GM18861 (cell line): ENCODE measurements at regions not wholly inside any gene's neighbourhood (a gene's known extent, or its start where the extent isn't known, plus 50 kb on each side); places are given as distances from the start of the nearest gene placed in this dataset.
"Not testable (repeated sequence)": the region's sequence is repeated elsewhere in the genome, so short reads cannot be mapped to it uniquely, and the experiment has no call there.

Experiments
- ATAC-seq: cut with Tn5 transposase; IDR thresholded peaks from one replicate; pipeline ENCODE4 v1.9.1; 2021; ENCODE audit not compliant: unreplicated experiment

GRCh38 chr10:33715303-33715975 lies 381.0 kb upstream of the NRP1 start:
- ATAC-seq = no peak

- no peak for ATAC-seq
These were observed 378.4 kb upstream of the NRP1 start for GRCh38 chr10:33712825-33713224.

GRCh38 chr10:33710006-33710405 lies 375.5 kb upstream of the NRP1 start:
- no peak for ATAC-seq

GRCh38 chr10:33709008-33709753 lies 374.7 kb upstream of the NRP1 start:
- no peak for ATAC-seq

- ATAC-seq = no peak
These were observed 374.1 kb upstream of the NRP1 start for GRCh38 chr10:33708561-33708960.

- ATAC-seq = no peak
These were observed 372.3 kb upstream of the NRP1 start for GRCh38 chr10:33706746-33707145.

- no peak for ATAC-seq
These were observed 371.7 kb upstream of the NRP1 start for GRCh38 chr10:33706191-33706590.

GRCh38 chr10:33704214-33704830 lies 369.9 kb upstream of the NRP1 start:
- ATAC-seq = no peak

GRCh38 chr10:33703501-33704213 lies 369.2 kb upstream of the NRP1 start:
- no peak for ATAC-seq

GRCh38 chr10:33698033-33698432 lies 363.6 kb upstream of the NRP1 start:
- ATAC-seq = no peak

GRCh38 chr10:33697016-33697415 lies 362.5 kb upstream of the NRP1 start:
- no peak for ATAC-seq

- no peak for ATAC-seq
These were observed 361.1 kb upstream of the NRP1 start for GRCh38 chr10:33695536-33695935.

- ATAC-seq = not testable (repeated sequence)
These were observed 356.1 kb upstream of the NRP1 start for GRCh38 chr10:33690536-33690935.

- no peak for ATAC-seq
These were observed 354.0 kb upstream of the NRP1 start for GRCh38 chr10:33688506-33688905.

- ATAC-seq = no peak
These were observed 349.7 kb upstream of the NRP1 start for GRCh38 chr10:33684211-33684611.

- ATAC-seq = no peak
These were observed 347.1 kb upstream of the NRP1 start for GRCh38 chr10:33681595-33681994.

GRCh38 chr10:33680036-33680435 lies 345.6 kb upstream of the NRP1 start:
- ATAC-seq = no peak

- no peak for ATAC-seq
These were observed 342.3 kb upstream of the NRP1 start for GRCh38 chr10:33676606-33677339.

- ATAC-seq = no peak
These were observed 340.6 kb upstream of the NRP1 start for GRCh38 chr10:33674986-33675599.

- ATAC-seq = no peak
These were observed 340.0 kb upstream of the NRP1 start for GRCh38 chr10:33674491-33674890.
